Karpas-422 (cell line): ENCODE measurements at regions not wholly inside any gene's neighbourhood (a gene's known extent, or its start where the extent isn't known, plus 50 kb on each side); places are given as distances from the start of the nearest gene placed in this dataset.

Experiments
- DNase-seq: peaks from one replicate; pipeline ENCODE4 v3.0.0-alpha.2; 2015
- H2AFZ ChIP-seq: fragments of 200-600 bp; sonication (generic); 2 replicates; pipeline ENCODE4 v1.6.1; 2014; ENCODE audit warnings: antibody characterized with exemption, low read length, mixed read lengths
- H3K27ac ChIP-seq: fragments of 200-600 bp; sonication (generic); 2 replicates; pipeline ENCODE4 v1.5.1; 2014; ENCODE audit warnings: mild to moderate bottlenecking, low read length, moderate library complexity
- H3K27me3 ChIP-seq: fragments of 200-600 bp; sonication (generic); 2 replicates; pipeline ENCODE4 v1.6.1; 2014; ENCODE audit warnings: low read length, mixed read lengths
- H3K36me3 ChIP-seq: fragments of 200-600 bp; sonication (generic); 2 replicates; pipeline ENCODE4 v1.6.1; 2014; ENCODE audit warnings: low read length, mixed read lengths; ENCODE audit not compliant: insufficient read depth
- H3K4me1 ChIP-seq: fragments of 200-600 bp; sonication (generic); 2 replicates; pipeline ENCODE4 v1.6.1; 2014; ENCODE audit warnings: mild to moderate bottlenecking, low read length, mixed read lengths
- H3K4me2 ChIP-seq: fragments of 200-600 bp; sonication (generic); 2 replicates; pipeline ENCODE4 v1.6.1; 2014; ENCODE audit warnings: low read length, low read depth, mild to moderate bottlenecking; ENCODE audit not compliant: poor library complexity, severe bottlenecking
- H3K4me3 ChIP-seq: fragments of 200-600 bp; sonication (generic); 2 replicates; pipeline ENCODE4 v1.5.1; 2014; ENCODE audit warnings: mild to moderate bottlenecking, antibody characterized with exemption, low read length, mixed read lengths
- H3K79me2 ChIP-seq: fragments of 200-600 bp; sonication (generic); 2 replicates; pipeline ENCODE4 v1.6.1; 2014; ENCODE audit warnings: mild to moderate bottlenecking, low read length, mixed read lengths
- H3K9ac ChIP-seq: fragments of 200-600 bp; sonication (generic); 2 replicates; pipeline ENCODE4 v1.6.0; 2014; ENCODE audit warnings: low read length
- H3K9me2 ChIP-seq: fragments of 200-600 bp; sonication (generic), shearing (Covaris generic); replicated peaks from 2 replicates; pipeline ENCODE4 v1.6.0; 2014; ENCODE audit warnings: mild to moderate bottlenecking, low read length, moderate library complexity; ENCODE audit not compliant: insufficient read depth
- H3K9me3 ChIP-seq: fragments of 300-700, 200-600 bp; sonication (generic); 2 replicates; pipeline ENCODE4 v1.6.1; 2014; ENCODE audit warnings: low read length, mixed read lengths
- H4K20me1 ChIP-seq: fragments of 200-600 bp; sonication (generic); 2 replicates; pipeline ENCODE4 v1.6.1; 2014; ENCODE audit warnings: mild to moderate bottlenecking, antibody characterized with exemption, low read length, low read depth; ENCODE audit not compliant: insufficient read depth

DNA sequence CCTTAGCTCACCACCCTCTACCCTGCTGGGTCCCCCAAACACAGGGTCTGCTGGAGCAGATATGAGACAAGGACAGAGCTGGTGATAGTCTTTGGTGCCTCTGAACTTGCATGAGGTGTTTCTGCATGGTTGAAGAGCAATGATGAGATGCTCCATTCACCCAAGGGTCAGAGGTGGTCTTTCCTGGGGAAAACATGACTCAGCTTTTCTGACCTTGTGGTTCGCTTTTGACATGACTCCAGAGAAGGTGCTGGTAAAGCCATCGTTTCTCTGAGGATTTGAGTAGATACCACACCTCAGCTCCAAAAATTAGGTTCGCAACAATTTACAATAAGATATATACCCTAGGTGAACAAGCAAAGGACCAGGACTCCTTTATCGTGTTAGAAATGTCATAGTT, 304.8 kb downstream of the DHX35 start:
- no peaks in the 10 kb centered on the region for H3K27me3 ChIP-seq

GRCh38 chr20:39264506-39265172, 302.5 kb downstream of the DHX35 start:
- no peaks in the 10 kb centered on the region for H3K27me3 ChIP-seq
- no peak overlapping the region for H3K4me3 ChIP-seq
- H4K20me1 ChIP-seq = no peaks in the 10 kb centered on the region
- no peaks in the 10 kb centered on the region for H3K9me3 ChIP-seq
- H3K4me2 ChIP-seq = no peak overlapping the region
- H2AFZ ChIP-seq = no peak overlapping the region
- H3K27ac ChIP-seq = no peak overlapping the region
- no peaks in the 10 kb centered on the region for H3K4me1 ChIP-seq
- peak; percentile 76 for DNase-seq
- no peaks in the 10 kb centered on the region for H3K79me2 ChIP-seq
- no peaks in the 10 kb centered on the region for H3K9me2 ChIP-seq
- no peak overlapping the region for H3K9ac ChIP-seq
- H3K36me3 ChIP-seq = no peaks in the 10 kb centered on the region

More for the DNA sequence above, 304.8 kb downstream of the DHX35 start:
- no peaks in the 10 kb centered on the region for H3K36me3 ChIP-seq
- H3K9ac ChIP-seq = no peak overlapping the region
- no peaks in the 10 kb centered on the region for H3K9me3 ChIP-seq
- H4K20me1 ChIP-seq = no peaks in the 10 kb centered on the region
- no peak overlapping the region for H2AFZ ChIP-seq
- no peaks in the 10 kb centered on the region for H3K79me2 ChIP-seq
- H3K27ac ChIP-seq = no peak overlapping the region
- no peak overlapping the region for H3K4me3 ChIP-seq
- no peaks in the 10 kb centered on the region for H3K4me1 ChIP-seq
- no peak for DNase-seq
- no peaks in the 10 kb centered on the region for H3K9me2 ChIP-seq
- H3K4me2 ChIP-seq = no peak overlapping the region

GRCh38 chr20:39263076-39263475, 300.9 kb downstream of the DHX35 start:
- Histone ChIP-seq H3K27ac (no peak overlapping the region), H3K4me1 (no peaks in the 10 kb centered on the region), H3K36me3 (no peaks in the 10 kb centered on the region), H3K9me3 (no peaks in the 10 kb centered on the region), H3K27me3 (no peaks in the 10 kb centered on the region), H2AFZ (no peak overlapping the region), H3K9me2 (no peaks in the 10 kb centered on the region), H3K9ac (no peak overlapping the region), H3K4me2 (no peak overlapping the region), H3K4me3 (no peak overlapping the region), H4K20me1 (no peaks in the 10 kb centered on the region), H3K79me2 (no peaks in the 10 kb centered on the region)
- no peak for DNase-seq

- Histone ChIP-seq H3K79me2 (no peaks in the 10 kb centered on the region), H3K4me1 (no peaks in the 10 kb centered on the region), H3K27me3 (no peaks in the 10 kb centered on the region), H2AFZ (no peak overlapping the region), H3K9ac (no peak overlapping the region), H3K4me3 (no peak overlapping the region), H3K4me2 (no peak overlapping the region), H3K9me3 (no peaks in the 10 kb centered on the region), H3K27ac (no peak overlapping the region), H3K36me3 (no peaks in the 10 kb centered on the region), H3K9me2 (no peaks in the 10 kb centered on the region), H4K20me1 (no peaks in the 10 kb centered on the region)
- DNase-seq = no peak
Measured at GRCh38 chr20:39259808-39260207, 297.7 kb downstream of the DHX35 start.

GRCh38 chr20:39259010-39259803, 297.1 kb downstream of the DHX35 start:
- no peaks in the 10 kb centered on the region for H3K4me1 ChIP-seq
- H4K20me1 ChIP-seq = no peaks in the 10 kb centered on the region
- H3K27me3 ChIP-seq = no peaks in the 10 kb centered on the region
- no peak overlapping the region for H3K9ac ChIP-seq
- H3K79me2 ChIP-seq = no peaks in the 10 kb centered on the region
- no peak for DNase-seq
- no peak overlapping the region for H3K4me2 ChIP-seq
- no peaks in the 10 kb centered on the region for H3K36me3 ChIP-seq
- no peak overlapping the region for H2AFZ ChIP-seq
- H3K9me3 ChIP-seq = no peaks in the 10 kb centered on the region
- H3K4me3 ChIP-seq = no peak overlapping the region
- no peaks in the 10 kb centered on the region for H3K9me2 ChIP-seq
- no peak overlapping the region for H3K27ac ChIP-seq

GRCh38 chr20:39258253-39258652, 296.1 kb downstream of the DHX35 start:
- Histone ChIP-seq H3K9me3 (no peaks in the 10 kb centered on the region), H3K79me2 (no peaks in the 10 kb centered on the region), H3K9ac (no peak overlapping the region), H2AFZ (no peak overlapping the region), H4K20me1 (no peaks in the 10 kb centered on the region), H3K9me2 (no peaks in the 10 kb centered on the region), H3K27ac (no peak overlapping the region), H3K36me3 (no peaks in the 10 kb centered on the region), H3K4me2 (no peak overlapping the region), H3K4me3 (no peak overlapping the region), H3K27me3 (no peaks in the 10 kb centered on the region), H3K4me1 (peaks cover under 1% of the 10 kb centered on the region)
- DNase-seq = no peak

DNA sequence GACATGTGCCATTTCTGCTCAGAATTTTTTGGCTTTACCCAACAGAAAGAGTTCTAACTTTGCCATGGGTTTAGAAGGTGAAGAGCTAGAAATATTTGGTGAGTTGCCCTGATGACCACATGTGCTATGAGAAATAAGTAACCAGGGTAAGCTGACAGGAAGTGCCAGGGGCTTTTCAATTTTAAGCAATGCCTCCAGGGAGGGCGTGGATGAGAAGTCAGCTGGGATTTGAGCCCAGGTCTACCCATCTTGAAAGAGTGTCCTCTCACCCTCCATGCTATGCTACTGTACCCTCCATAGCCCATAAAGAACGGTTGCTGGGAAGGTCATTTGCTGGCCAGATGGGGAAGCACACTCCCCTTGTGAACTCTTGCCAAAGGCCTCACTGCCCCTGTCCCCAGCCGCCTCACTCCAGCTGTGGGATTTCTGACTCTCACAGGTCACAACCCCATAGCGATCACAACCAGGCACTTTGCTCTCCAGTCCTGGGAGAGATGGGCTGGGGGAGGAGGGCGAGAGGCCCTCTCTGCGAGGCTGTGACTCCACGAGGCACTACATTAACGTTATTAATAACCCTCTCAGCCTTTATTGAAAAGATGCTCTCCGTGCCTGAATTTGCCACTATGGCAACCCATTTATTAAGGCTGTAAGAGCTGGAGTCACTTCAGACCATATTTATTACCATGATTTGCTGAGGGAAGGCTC, 291.1 kb downstream of the DHX35 start:
- H3K9me2 ChIP-seq = no peaks in the 10 kb centered on the region
- no peaks in the 10 kb centered on the region for H3K79me2 ChIP-seq
- peak overlapping the region; percentile 15 for H3K4me2 ChIP-seq
- no peak overlapping the region for H2AFZ ChIP-seq
- no peaks in the 10 kb centered on the region for H3K36me3 ChIP-seq
- H3K4me3 ChIP-seq = no peak overlapping the region
- no peaks in the 10 kb centered on the region; the same call in 1 of the 2 replicates for H3K27me3 ChIP-seq
- no peak overlapping the region for H3K9ac ChIP-seq
- H4K20me1 ChIP-seq = 0 out of 2 replicates have a peak, but pooled peaks cover 3% of the 10 kb centered on the region
- H3K4me1 ChIP-seq = peaks cover 9% of the 10 kb centered on the region
- no peak overlapping the region for H3K27ac ChIP-seq
- no peaks in the 10 kb centered on the region for H3K9me3 ChIP-seq
- no peak for DNase-seq

DNA sequence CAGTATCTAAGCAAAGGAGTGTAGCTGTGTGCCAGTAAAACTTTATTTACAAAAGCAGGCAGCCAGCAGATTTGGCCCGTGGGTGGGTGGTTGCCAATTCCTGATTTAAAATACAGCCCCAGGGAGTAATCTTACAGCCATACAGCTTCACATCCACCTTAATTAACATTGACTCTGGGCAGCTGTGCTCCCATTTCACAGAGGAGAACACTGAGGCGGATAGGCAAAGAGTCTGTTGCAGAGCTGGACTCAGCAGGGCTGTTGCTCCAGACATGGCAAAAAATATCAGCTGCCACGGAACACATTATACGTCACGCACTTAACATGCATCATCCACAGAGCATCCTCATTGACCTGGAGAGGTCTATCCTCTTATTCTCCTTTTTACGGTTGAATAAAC, 289.9 kb downstream of the DHX35 start:
- Histone ChIP-seq H3K4me1 (peaks cover 9% of the 10 kb centered on the region), H3K4me3 (no peak overlapping the region), H3K27ac (no peak overlapping the region), H2AFZ (no peak overlapping the region), H4K20me1 (0 out of 2 replicates have a peak, but pooled peaks cover 3% of the 10 kb centered on the region), H3K27me3 (no peaks in the 10 kb centered on the region; the same call in 1 of the 2 replicates), H3K4me2 (no peak overlapping the region), H3K9me3 (no peaks in the 10 kb centered on the region), H3K9me2 (no peaks in the 10 kb centered on the region), H3K79me2 (no peaks in the 10 kb centered on the region), H3K36me3 (no peaks in the 10 kb centered on the region), H3K9ac (no peak overlapping the region)
- no peak for DNase-seq
